Nucleus accumbens (tissue), 56 donors: ENCODE measurements at regions not wholly inside any gene's neighbourhood (a gene's known extent, or its start where the extent isn't known, plus 50 kb on each side); places are given as distances from the start of the nearest gene placed in this dataset.
"Not testable (repeated sequence)": the region's sequence is repeated elsewhere in the genome, so short reads cannot be mapped to it uniquely, and the experiment has no call there.

Experiments used
- DNase-seq, 56 donors: peaks; one replicate each; lab custom pipeline; 2025; lab: John Stamatoyannopoulos, UW

- not testable (repeated sequence) for DNase-seq
Observed at GRCh38 chr7:19882893-19883292, 109.5 kb upstream of the TMEM196 start.

- DNase-seq, result no peak
Observed at GRCh38 chr7:19872094-19872493, 98.7 kb upstream of the TMEM196 start.

GRCh38 chr7:19871102-19871501, 97.7 kb upstream of the TMEM196 start:
- no peak for DNase-seq

- DNase-seq, result no peak
Observed at GRCh38 chr7:19869979-19870378, 96.6 kb upstream of the TMEM196 start.

- DNase-seq, result no peak
Observed at GRCh38 chr7:19853261-19853832, 79.9 kb upstream of the TMEM196 start.

GRCh38 chr7:19852192-19852591, 78.8 kb upstream of the TMEM196 start:
- no peak for DNase-seq

GRCh38 chr7:19851504-19851903, 78.1 kb upstream of the TMEM196 start:
- no peak for DNase-seq

GRCh38 chr7:19834566-19834965, 61.1 kb upstream of the TMEM196 start:
- DNase-seq, result no peak

GRCh38 chr7:19830604-19831003, 57.2 kb upstream of the TMEM196 start:
- no peak for DNase-seq
